Tongue (tissue), 1 donor: ENCODE measurements at regions not wholly inside any gene's neighbourhood (a gene's known extent, or its start where the extent isn't known, plus 50 kb on each side); places are given as distances from the start of the nearest gene placed in this dataset. TPM values are rescaled to one million over a fixed set of nuclear protein-coding genes. Genes with fewer than 3 reads are reported as not detected.

Source experiments
- small RNA-seq: library from RNA; depleted of rRNA; stranded (forward); fragments of <200 nt; gene quantifications from one replicate; pipeline ENCODE3, GENCODE V24; 2014; ENCODE audit warnings: low replicate concordance

Small RNAs in the stretch of these regions (small RNA-seq; reads per million reads assigned to genes)
- gene AL161616.1: not detected
